HFFc6 (cell line): ENCODE measurements at regions not wholly inside any gene's neighbourhood (a gene's known extent, or its start where the extent isn't known, plus 50 kb on each side); places are given as distances from the start of the nearest gene placed in this dataset.

ENCODE experiments used
- DNase-seq: peaks from one replicate; pipeline ENCODE4 v3.0.0-alpha.2; 2018
- H3K27ac Mint-ChIP-seq: 2 replicates; pipeline ENCODE4 v1.8.0; 2020; ENCODE audit warnings: mild to moderate bottlenecking, mixed read lengths
- H3K27me3 Mint-ChIP-seq: 2 replicates; pipeline ENCODE4 v1.8.0; 2021; ENCODE audit warnings: mild to moderate bottlenecking, moderate library complexity, mixed read lengths; ENCODE audit not compliant: insufficient read depth
- H3K36me3 Mint-ChIP-seq: 2 replicates; pipeline ENCODE4 v1.8.0; 2021; ENCODE audit warnings: low read depth, mixed read lengths
- H3K4me1 Mint-ChIP-seq: 2 replicates; pipeline ENCODE4 v1.8.0; 2020; ENCODE audit warnings: low read depth, mixed read lengths
- H3K4me3 Mint-ChIP-seq: 2 replicates; pipeline ENCODE4 v1.8.0; 2020; ENCODE audit warnings: mild to moderate bottlenecking, moderate library complexity, mixed read lengths
- H3K9me3 Mint-ChIP-seq: 2 replicates; pipeline ENCODE4 v1.8.0; 2020; ENCODE audit warnings: mild to moderate bottlenecking, mixed read lengths
- TF ChIP-seq, protein P1 (sequence below): fragments of 200-600 bp; sonication (generic); IDR thresholded peaks from 2 replicates; pipeline ENCODE4 v1.5.0; 2021; ENCODE audit warnings: antibody characterized with exemption, mild to moderate bottlenecking

DNA sequence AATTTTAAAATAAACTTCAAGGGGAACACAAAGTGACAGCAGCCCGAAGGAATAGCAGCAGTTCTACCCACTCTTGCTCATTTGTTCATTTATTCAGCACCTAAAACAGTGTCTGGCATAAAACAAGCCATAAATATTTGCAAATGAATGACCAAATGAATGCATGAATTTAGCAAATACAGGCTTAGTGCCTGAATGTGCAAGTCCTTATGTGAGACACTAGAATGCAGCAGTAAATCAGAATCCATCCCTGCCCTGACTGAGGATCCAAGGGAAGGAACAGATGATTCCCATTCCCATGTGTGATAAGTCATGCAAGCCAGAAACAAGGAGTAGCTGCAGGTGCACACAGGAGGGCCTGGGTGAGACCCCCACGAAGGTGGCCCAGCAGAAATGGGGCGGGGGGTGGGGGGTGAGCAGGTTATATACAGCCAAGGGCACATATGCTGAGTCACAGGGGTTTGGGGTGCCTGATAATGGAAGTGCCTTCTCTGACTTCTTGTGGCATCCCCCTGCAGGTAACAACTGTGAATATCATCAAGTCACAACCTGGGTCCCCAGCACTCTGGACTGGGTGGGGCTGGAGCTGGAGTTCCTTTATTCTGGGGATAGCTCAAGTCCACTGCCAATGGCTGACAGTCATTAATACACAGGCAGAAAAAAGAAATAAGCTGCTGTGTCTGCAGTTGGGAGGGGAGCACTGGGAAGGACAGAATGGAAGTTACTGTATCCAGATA, 311.9 kb downstream of the TXNL1 start:
- Mint-ChIP-seq H3K36me3 (no peaks in the 10 kb centered on the region), H3K27ac (peak overlapping the region; percentile 19; the same call in 1 of the 2 replicates), H3K4me3 (peak overlapping the region; percentile 33; the same call in 1 of the 2 replicates), H3K4me1 (peaks cover 30% of the 10 kb centered on the region), H3K9me3 (no peaks in the 10 kb centered on the region), H3K27me3 (no peaks in the 10 kb centered on the region; the same call in 1 of the 2 replicates)
- TF ChIP-seq, protein P1, sequence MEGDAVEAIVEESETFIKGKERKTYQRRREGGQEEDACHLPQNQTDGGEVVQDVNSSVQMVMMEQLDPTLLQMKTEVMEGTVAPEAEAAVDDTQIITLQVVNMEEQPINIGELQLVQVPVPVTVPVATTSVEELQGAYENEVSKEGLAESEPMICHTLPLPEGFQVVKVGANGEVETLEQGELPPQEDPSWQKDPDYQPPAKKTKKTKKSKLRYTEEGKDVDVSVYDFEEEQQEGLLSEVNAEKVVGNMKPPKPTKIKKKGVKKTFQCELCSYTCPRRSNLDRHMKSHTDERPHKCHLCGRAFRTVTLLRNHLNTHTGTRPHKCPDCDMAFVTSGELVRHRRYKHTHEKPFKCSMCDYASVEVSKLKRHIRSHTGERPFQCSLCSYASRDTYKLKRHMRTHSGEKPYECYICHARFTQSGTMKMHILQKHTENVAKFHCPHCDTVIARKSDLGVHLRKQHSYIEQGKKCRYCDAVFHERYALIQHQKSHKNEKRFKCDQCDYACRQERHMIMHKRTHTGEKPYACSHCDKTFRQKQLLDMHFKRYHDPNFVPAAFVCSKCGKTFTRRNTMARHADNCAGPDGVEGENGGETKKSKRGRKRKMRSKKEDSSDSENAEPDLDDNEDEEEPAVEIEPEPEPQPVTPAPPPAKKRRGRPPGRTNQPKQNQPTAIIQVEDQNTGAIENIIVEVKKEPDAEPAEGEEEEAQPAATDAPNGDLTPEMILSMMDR = no peak; the same call in 1 of the 2 replicates
- DNase-seq = no peak

- no peak overlapping the region for H3K27ac Mint-ChIP-seq
- H3K27me3 Mint-ChIP-seq = no peaks in the 10 kb centered on the region; the same call in 1 of the 2 replicates
- DNase-seq = no peak
- H3K36me3 Mint-ChIP-seq = no peaks in the 10 kb centered on the region
- H3K4me1 Mint-ChIP-seq = peaks cover 15% of the 10 kb centered on the region
- H3K4me3 Mint-ChIP-seq = no peak overlapping the region
- TF ChIP-seq, protein P1 = no peak
- no peaks in the 10 kb centered on the region for H3K9me3 Mint-ChIP-seq
Observed at GRCh38 chr18:56323673-56324072, 314.7 kb downstream of the TXNL1 start.

- Mint-ChIP-seq H3K4me1 (peaks cover 9% of the 10 kb centered on the region), H3K27me3 (no peaks in the 10 kb centered on the region; the same call in 1 of the 2 replicates), H3K27ac (no peak overlapping the region), H3K9me3 (no peaks in the 10 kb centered on the region), H3K4me3 (no peak overlapping the region), H3K36me3 (no peaks in the 10 kb centered on the region)
- TF ChIP-seq, protein P1 = no peak
- no peak for DNase-seq
Observed at GRCh38 chr18:56322406-56322805, 316.0 kb downstream of the TXNL1 start.

DNA sequence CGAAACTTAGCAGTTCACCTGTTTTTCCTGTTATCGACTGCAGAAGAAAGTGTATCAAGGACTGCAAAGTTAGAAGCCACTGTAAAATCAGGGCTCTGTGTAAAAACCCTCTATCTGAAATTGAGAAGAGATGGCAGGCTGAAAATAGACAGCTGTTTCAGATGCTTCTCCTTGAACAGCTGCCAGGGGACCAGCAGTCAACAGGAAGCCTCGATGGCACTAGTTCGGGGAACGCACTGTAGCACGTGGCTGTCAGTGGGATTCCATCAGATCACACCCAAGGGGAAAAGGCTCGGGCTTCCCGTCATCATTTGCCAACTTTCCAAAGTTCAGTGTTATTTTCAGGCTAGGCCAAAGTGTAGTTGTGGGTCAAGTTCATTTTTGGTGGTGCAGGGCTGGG, 316.9 kb downstream of the TXNL1 start:
- no peaks in the 10 kb centered on the region for H3K9me3 Mint-ChIP-seq
- H3K27me3 Mint-ChIP-seq = no peaks in the 10 kb centered on the region; the same call in 1 of the 2 replicates
- H3K4me1 Mint-ChIP-seq = peaks cover under 1% of the 10 kb centered on the region; the same call in 1 of the 2 replicates
- H3K4me3 Mint-ChIP-seq = no peak overlapping the region
- no peak overlapping the region for H3K27ac Mint-ChIP-seq
- TF ChIP-seq, protein P1 = no peak
- no peak for DNase-seq
- no peaks in the 10 kb centered on the region for H3K36me3 Mint-ChIP-seq

DNA sequence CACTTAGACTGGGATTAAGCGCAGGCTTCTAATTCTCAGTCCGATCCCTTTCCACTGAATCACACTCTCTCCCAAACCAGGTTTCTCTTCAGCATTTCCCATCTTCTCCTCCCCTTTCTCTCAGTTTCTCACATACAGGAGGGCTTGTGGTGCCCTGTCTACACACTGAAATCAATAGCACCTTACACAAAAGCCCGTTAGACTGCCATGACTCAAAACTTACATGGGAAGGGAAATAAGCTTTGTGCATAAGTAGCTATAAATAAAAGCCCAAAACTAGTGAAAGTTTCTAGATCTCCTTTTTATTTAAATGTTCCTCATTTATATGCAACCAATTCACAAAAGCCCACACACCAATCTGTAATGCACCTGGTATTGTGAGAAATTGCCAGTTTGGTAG, 318.4 kb downstream of the TXNL1 start:
- no peaks in the 10 kb centered on the region for H3K36me3 Mint-ChIP-seq
- DNase-seq = no peak
- no peak overlapping the region for H3K4me3 Mint-ChIP-seq
- no peaks in the 10 kb centered on the region for H3K27me3 Mint-ChIP-seq
- no peak overlapping the region for H3K27ac Mint-ChIP-seq
- no peaks in the 10 kb centered on the region for H3K9me3 Mint-ChIP-seq
- TF ChIP-seq, protein P1 = no peak
- H3K4me1 Mint-ChIP-seq = peaks cover 16% of the 10 kb centered on the region
